H1 (cell line): ENCODE measurements at regions not wholly inside any gene's neighbourhood (a gene's known extent, or its start where the extent isn't known, plus 50 kb on each side); places are given as distances from the start of the nearest gene placed in this dataset.

Source experiments
- CTCF ChIA-PET: fragments of 300-600 bp; sonication (Branson Sonifier 250); formaldehyde crosslinking; loops from one replicate; lab custom pipeline; 2021; ENCODE audit not compliant: partially characterized antibody; lab: Charles Lee
- POLR2A ChIA-PET: fragments of 300-600 bp; sonication (Branson Sonifier 250); formaldehyde crosslinking; loops from one replicate; lab custom pipeline; 2021; ENCODE audit warnings: inconsistent platforms; ENCODE audit not compliant: partially characterized antibody; lab: Charles Lee
- DNase-seq, 2 experiments: peaks; one replicate each; pipeline versions ENCODE4 v3.0.0 to v3.0.0-alpha.2; 2010 to 2022; ENCODE audit warnings: low spot score in 2 of 2, low read depth in 1 of 2, mixed read lengths in 1 of 2
- FAIRE-seq: peaks from 2 replicates; lab custom pipeline; 2011; peaks lifted over from hg19 to GRCh38; lab: Jason Lieb, UNC
- H2AFZ ChIP-seq: 2 replicates; pipeline ENCODE4 v1.8.1; 2012; ENCODE audit warnings: low read length, inconsistent platforms
- H2AK5ac ChIP-seq: 2 replicates; pipeline ENCODE4 v1.6.1; 2013; ENCODE audit warnings: low read depth, low read length
- H2BK120ac ChIP-seq: replicated peaks from 2 replicates; pipeline ENCODE3; 2013; ENCODE audit warnings: low read depth, low read length, inconsistent platforms
- H2BK12ac ChIP-seq: 2 replicates; pipeline ENCODE4 v1.6.1; 2013; ENCODE audit warnings: low read depth, low read length
- H2BK15ac ChIP-seq: 2 replicates; pipeline ENCODE4 v1.6.1; 2013; ENCODE audit warnings: low read length
- H2BK20ac ChIP-seq: 2 replicates; pipeline ENCODE4 v1.6.1; 2013; ENCODE audit warnings: low read length
- H2BK5ac ChIP-seq: 2 replicates; pipeline ENCODE4 v1.6.1; 2013; ENCODE audit warnings: low read depth, low read length
- H3K14ac ChIP-seq: 2 replicates; pipeline ENCODE4 v1.6.1; 2013; ENCODE audit warnings: inconsistent platforms; ENCODE audit not compliant: insufficient read length
- H3K18ac ChIP-seq: 2 replicates; pipeline ENCODE4 v1.6.1; 2013; ENCODE audit warnings: low read length; ENCODE audit errors: extremely low read depth
- H3K23ac ChIP-seq: 2 replicates; pipeline ENCODE4 v1.6.1; 2013; ENCODE audit warnings: inconsistent platforms; ENCODE audit not compliant: insufficient read length
- H3K23me2 ChIP-seq: 2 replicates; pipeline ENCODE4 v1.6.1; 2013; ENCODE audit warnings: low read depth, low read length
- H3K27ac ChIP-seq: 2 replicates; pipeline ENCODE4 v1.6.1; 2011; ENCODE audit warnings: low read depth, low read length, inconsistent platforms
- H3K27me3 ChIP-seq, 4 experiments: replicated peaks in 1 of 4; 1 replicate in 1 of 4; 2 replicates in 3 of 4; pipeline versions ENCODE4 v1.6.1 to v1.8.1; 2011 to 2013; ENCODE audit warnings: low read length in 3 of 4, mild to moderate bottlenecking in 3 of 4, inconsistent platforms in 2 of 4, mixed read lengths in 2 of 4, moderate library complexity in 1 of 4; ENCODE audit not compliant: control insufficient read depth in 3 of 4, insufficient read depth in 3 of 4; ENCODE audit errors: extremely low read depth in 1 of 4
- H3K36me3 ChIP-seq, 4 experiments: 2 replicates each; pipeline versions ENCODE4 v1.6.1 to v1.8.1; 2011 to 2013; ENCODE audit warnings: mild to moderate bottlenecking in 4 of 4, low read length in 3 of 4, moderate library complexity in 2 of 4, control low read depth in 1 of 4, inconsistent platforms in 1 of 4; ENCODE audit not compliant: insufficient read depth in 4 of 4, control insufficient read depth in 2 of 4
- H3K4ac ChIP-seq: replicated peaks from 2 replicates; pipeline ENCODE3; 2013; ENCODE audit warnings: low read length, low read depth, mixed read lengths, inconsistent platforms; ENCODE audit not compliant: insufficient read length
- H3K4me1 ChIP-seq, 4 experiments: replicated peaks in 1 of 4; 1 replicate in 1 of 4; 2 replicates in 3 of 4; pipeline versions ENCODE4 v1.6.1 to v1.8.1; 2011 to 2013; ENCODE audit warnings: low read length in 3 of 4, inconsistent platforms in 2 of 4, mixed read lengths in 1 of 4; ENCODE audit not compliant: insufficient read depth in 4 of 4, control insufficient read depth in 3 of 4
- H3K4me2 ChIP-seq, 2 experiments: 2 replicates each; pipeline versions ENCODE4 v1.6.1 to v1.8.1; 2011 to 2013; ENCODE audit warnings: low read depth in 2 of 2, low read length in 2 of 2, control low read depth in 1 of 2, inconsistent platforms in 1 of 2, mild to moderate bottlenecking in 1 of 2; ENCODE audit not compliant: insufficient read depth in 1 of 2
- H3K4me3 ChIP-seq, 4 experiments: fragments of 200-600, 300-600 bp in 1 of 4; sonication (generic), shearing (Covaris generic), sonication (Bioruptor Twin) in 1 of 4; 2 replicates each; pipeline versions ENCODE4 v1.5.1 to v1.8.1; 2011 to 2016; ENCODE audit warnings: low read length in 4 of 4, low read depth in 3 of 4, control low read depth in 2 of 4, inconsistent platforms in 2 of 4, mild to moderate bottlenecking in 2 of 4, mixed read lengths in 1 of 4, moderate library complexity in 1 of 4; ENCODE audit not compliant: insufficient read depth in 2 of 4; ENCODE audit errors: extremely low read depth in 1 of 4
- H3K56ac ChIP-seq: replicated peaks from 2 replicates; pipeline ENCODE3; 2013; ENCODE audit warnings: low read depth, mild to moderate bottlenecking, mixed read lengths, low read length, inconsistent platforms; ENCODE audit not compliant: insufficient read length
- H3K79me1 ChIP-seq: 2 replicates; pipeline ENCODE4 v1.6.1; 2013; ENCODE audit warnings: low read depth, low read length, control low read depth
- H3K79me2 ChIP-seq, 2 experiments: 2 replicates each; pipeline versions ENCODE4 v1.6.1 to v1.8.1; 2012 to 2013; ENCODE audit warnings: low read length in 2 of 2, mild to moderate bottlenecking in 2 of 2, inconsistent platforms in 1 of 2; ENCODE audit not compliant: insufficient read depth in 2 of 2, control insufficient read depth in 1 of 2
- H3K9ac ChIP-seq, 4 experiments: replicated peaks in 1 of 4; 1 replicate in 1 of 4; 2 replicates in 3 of 4; pipeline versions ENCODE4 v1.6.1 to v1.8.1; 2011 to 2013; ENCODE audit warnings: low read depth in 3 of 4, low read length in 3 of 4, control low read depth in 2 of 4, mild to moderate bottlenecking in 2 of 4, moderate library complexity in 2 of 4, inconsistent platforms in 1 of 4; ENCODE audit errors: extremely low read depth in 1 of 4
- H3K9me3 ChIP-seq, 2 experiments: 2 replicates each; pipeline versions ENCODE4 v1.6.1 to v1.8.1; 2012 to 2013; ENCODE audit warnings: mild to moderate bottlenecking in 2 of 2, moderate library complexity in 2 of 2, control low read depth in 1 of 2, inconsistent platforms in 1 of 2, low read depth in 1 of 2, low read length in 1 of 2, mixed read lengths in 1 of 2; ENCODE audit not compliant: insufficient read depth in 2 of 2
- H4K20me1 ChIP-seq, 2 experiments: replicated peaks in 1 of 2; 2 replicates each; pipeline versions ENCODE3 to v1.8.1; 2011 to 2013; ENCODE audit warnings: inconsistent platforms in 2 of 2, low read length in 2 of 2, mild to moderate bottlenecking in 1 of 2; ENCODE audit not compliant: insufficient read depth in 2 of 2, control insufficient read depth in 1 of 2
- H4K5ac ChIP-seq: 2 replicates; pipeline ENCODE4 v1.6.1; 2013; ENCODE audit warnings: low read length, low read depth, mixed read lengths, inconsistent platforms; ENCODE audit not compliant: insufficient read length
- H4K8ac ChIP-seq: 2 replicates; pipeline ENCODE4 v1.8.0; 2013; ENCODE audit warnings: mild to moderate bottlenecking, moderate library complexity, low read length, inconsistent platforms; ENCODE audit not compliant: insufficient read depth; ENCODE audit errors: extremely low read depth
- H4K91ac ChIP-seq: replicated peaks from 2 replicates; pipeline ENCODE3; 2013; ENCODE audit warnings: low read length, mixed read lengths, inconsistent platforms; ENCODE audit not compliant: insufficient read length
- BACH1 ChIP-seq: IDR thresholded peaks from 2 replicates; pipeline ENCODE4 v1.6.1; 2012; ENCODE audit warnings: low read length, improper control_type of control experiment
- CBX5 ChIP-seq: fragments of 300-800, 300-1000 bp; sonication (generic); IDR thresholded peaks from 2 replicates; pipeline ENCODE4 v1.7.1; 2016; ENCODE audit warnings: antibody characterized with exemption, low read length, low read depth
- CBX8 ChIP-seq: fragments of 300-800, 300-1000 bp; sonication (generic); IDR thresholded peaks from 2 replicates; pipeline ENCODE4 v1.7.1; 2016; ENCODE audit warnings: low read depth, low read length, borderline replicate concordance
- GTF2F1 ChIP-seq: IDR thresholded peaks from 2 replicates; pipeline ENCODE4 v1.6.1; 2012; ENCODE audit warnings: low read depth, low read length, improper control_type of control experiment, borderline replicate concordance
- PHF8 ChIP-seq: fragments of 200-600 bp; sonication (generic); conservative IDR thresholded peaks from 2 replicates; pipeline ENCODE4 v1.7.1; 2012; ENCODE audit warnings: low read depth, mild to moderate bottlenecking, inconsistent platforms, low read length, moderate library complexity
- POLR2A ChIP-seq, 2 experiments: IDR thresholded peaks; 1 replicate in 1 of 2; 2 replicates in 1 of 2; pipeline ENCODE4 v1.6.1; 2011; ENCODE audit warnings: low read depth in 2 of 2, low read length in 2 of 2, mild to moderate bottlenecking in 2 of 2; ENCODE audit errors: control extremely low read depth in 1 of 2
- RBBP5 ChIP-seq: IDR thresholded peaks from 2 replicates; pipeline ENCODE4 v1.7.1; 2012; ENCODE audit warnings: low read depth, mild to moderate bottlenecking, inconsistent platforms, low read length, moderate library complexity, borderline replicate concordance
- RNF2 ChIP-seq: fragments of 200-900, 300-1000 bp; sonication (generic); IDR thresholded peaks from 2 replicates; pipeline ENCODE4 v1.7.1; 2016; ENCODE audit warnings: borderline replicate concordance, low read depth, mild to moderate bottlenecking, antibody characterized with exemption, low read length; ENCODE audit not compliant: poor library complexity, severe bottlenecking; ENCODE audit errors: missing control alignments
- TAF7 ChIP-seq: optimal IDR thresholded peaks from 2 replicates; pipeline ENCODE3; 2011; ENCODE audit warnings: low read depth, mild to moderate bottlenecking, inconsistent platforms, low read length, moderate library complexity, borderline replicate concordance
- YY1 ChIP-seq: IDR thresholded peaks from 2 replicates; pipeline ENCODE4 v1.6.1; 2011; ENCODE audit warnings: low read depth, mild to moderate bottlenecking, low read length
- whole genome bisulfite sequencing, 2 experiments: shearing (Covaris generic) in 1 of 2; methylation state at CpG; one replicate each; pipeline versions ENCODE4 v1.1.6 to v1.1.7; 2013 to 2015; ENCODE audit warnings: low lambda C conversion rate in 2 of 2, mixed read lengths in 2 of 2, inconsistent platforms in 1 of 2, low coverage in 1 of 2, missing lambda C conversion rate in 1 of 2; ENCODE audit not compliant: insufficient replicate concordance in 2 of 2, insufficient coverage in 1 of 2, insufficient read length in 1 of 2; ENCODE audit errors: extremely low coverage in 1 of 2, missing lambda C conversion rate in 1 of 2; 5-methylcytosine and 5-hydroxymethylcytosine counted together

DNA sequence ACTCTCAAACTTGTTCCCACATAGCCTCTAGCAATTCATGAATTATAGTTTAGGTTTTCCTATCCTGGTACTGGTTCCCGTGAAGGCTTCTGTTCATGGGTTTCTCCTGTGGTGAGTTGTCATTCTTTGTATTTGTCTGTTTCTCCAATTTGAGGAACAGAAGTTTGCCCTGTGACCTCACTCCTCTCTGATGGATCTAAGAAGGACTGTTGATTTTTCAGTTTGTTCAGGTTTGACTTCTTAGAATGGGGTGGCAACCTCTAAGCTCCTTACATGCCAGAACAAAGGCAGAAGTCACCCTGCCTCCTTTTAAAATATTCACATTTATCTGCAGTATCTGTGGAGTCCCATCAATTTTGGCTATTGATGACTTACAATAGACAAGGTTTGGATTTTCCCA is 354.0 kb downstream of the SPRY2 start:
- Histone ChIP-seq H4K20me1 (no peaks in the 10 kb centered on the region), H3K9ac (no peak overlapping the region), H3K4me2 (no peak overlapping the region), H3K18ac (no peak overlapping the region), H3K23me2 (no peaks in the 10 kb centered on the region; the same call in 1 of the 2 replicates), H3K27me3 (no peaks in the 10 kb centered on the region), H3K27ac (no peak overlapping the region), H3K79me2 (no peaks in the 10 kb centered on the region), H3K4me1 (no peaks in the 10 kb centered on the region), H3K14ac (no peak overlapping the region), H2AK5ac (no peak overlapping the region), H3K23ac (no peak overlapping the region), H4K91ac (no peak overlapping the region), H3K56ac (no peak overlapping the region), H2BK120ac (no peak overlapping the region), H3K36me3 (no peaks in the 10 kb centered on the region), H2BK20ac (no peak overlapping the region), H3K79me1 (no peaks in the 10 kb centered on the region), H4K8ac (no peak overlapping the region), H3K4me3 (no peak overlapping the region), H3K4ac (no peak overlapping the region), H4K5ac (no peak overlapping the region), H2AFZ (no peak overlapping the region), H3K9me3 (no peaks in the 10 kb centered on the region), H2BK5ac (no peak overlapping the region), H2BK15ac (no peak overlapping the region), H2BK12ac (no peak overlapping the region)
- ChIA-PET POLR2A (no interaction called here), CTCF (interaction anchor here (1.3 kb wide), 1 partner anchor 14 kb away, joined by 5 read pairs; no protein-coding TSS in a partner anchor)
- no peak for DNase-seq
- no peak for TF ChIP-seq RNF2
- TF ChIP-seq CBX8 = no peak
- no peak for TF ChIP-seq RBBP5
- no peak for TF ChIP-seq BACH1
- no peak for TF ChIP-seq TAF7
- no peak for TF ChIP-seq PHF8
- TF ChIP-seq POLR2A (IDR thresholded peaks at IDR 0.05; ENCODE audit: control extremely low read depth in 1 of 2, low read depth in 2 of 2, low read length in 2 of 2) = no peak
- no peak for TF ChIP-seq CBX5
- no peak for TF ChIP-seq YY1
- TF ChIP-seq GTF2F1 = no peak
- WGBS, 2 experiments = 100% methylated on average over 1 of the region's 1 CpG; no CpG with 5 or more reads in 1 of the 2 experiments
- FAIRE-seq = no peak
